Smooth muscle cell (in vitro differentiated cells): ENCODE measurements at regions not wholly inside any gene's neighbourhood (a gene's known extent, or its start where the extent isn't known, plus 50 kb on each side); places are given as distances from the start of the nearest gene placed in this dataset.
"Not testable (repeated sequence)": the region's sequence is repeated elsewhere in the genome, so short reads cannot be mapped to it uniquely, and the experiment has no call there.

Experiments
- DNase-seq: peaks from one replicate; lab custom pipeline; 2025; ENCODE audit not compliant: unreplicated experiment; lab: John Stamatoyannopoulos, UW
- H2AFZ ChIP-seq: fragments of 200-600 bp; sonication (generic); 2 replicates; pipeline ENCODE4 v1.6.0; 2016; ENCODE audit warnings: antibody characterized with exemption, low read depth, mild to moderate bottlenecking
- H3F3A ChIP-seq: fragments of 200-600 bp; sonication (generic); 2 replicates; pipeline ENCODE4 v1.6.0; 2017; ENCODE audit warnings: antibody characterized with exemption, low read depth
- H3K27ac ChIP-seq: fragments of 200-600 bp; sonication (generic); 2 replicates; pipeline ENCODE4 v1.5.1; 2016; ENCODE audit warnings: low read depth, mild to moderate bottlenecking
- H3K27me3 ChIP-seq: fragments of 200-600 bp; sonication (generic); 2 replicates; pipeline ENCODE4 v1.6.1; 2016; ENCODE audit warnings: low read depth, mild to moderate bottlenecking
- H3K36me3 ChIP-seq: fragments of 200-600 bp; sonication (generic); 2 replicates; pipeline ENCODE4 v1.5.1; 2016; ENCODE audit warnings: low read depth
- H3K4me1 ChIP-seq: fragments of 200-600 bp; sonication (generic); 2 replicates; pipeline ENCODE4 v1.5.1; 2016; ENCODE audit warnings: low read depth
- H3K4me2 ChIP-seq: fragments of 200-600 bp; sonication (generic); 2 replicates; pipeline ENCODE4 v1.6.0; 2016; ENCODE audit warnings: mild to moderate bottlenecking
- H3K4me3 ChIP-seq: fragments of 200-600 bp; sonication (generic); 2 replicates; pipeline ENCODE4 v1.5.1; 2016; ENCODE audit warnings: mild to moderate bottlenecking
- H3K79me2 ChIP-seq: fragments of 200-600 bp; sonication (generic); 2 replicates; pipeline ENCODE4 v1.6.0; 2016; ENCODE audit warnings: low read depth, mild to moderate bottlenecking
- H3K9ac ChIP-seq: fragments of 200-600 bp; sonication (generic); 2 replicates; pipeline ENCODE4 v1.6.0; 2016; ENCODE audit warnings: low read depth
- H3K9me3 ChIP-seq: fragments of 200-600 bp; sonication (generic); replicated peaks from 2 replicates; pipeline ENCODE4 v1.5.1; 2016; ENCODE audit warnings: low read depth
- H4K20me1 ChIP-seq: fragments of 200-600 bp; sonication (generic); 2 replicates; pipeline ENCODE4 v1.6.0; 2016; ENCODE audit warnings: low read depth
- CTCF ChIP-seq: fragments of 200-600 bp; sonication (generic); IDR thresholded peaks from 2 replicates; pipeline ENCODE4 v1.5.1; 2017; ENCODE audit warnings: borderline replicate concordance, mild to moderate bottlenecking, antibody characterized with exemption; ENCODE audit not compliant: insufficient read depth, poor library complexity, severe bottlenecking
- WGBS: methylation state at CpG from one replicate; pipeline ENCODE4 v1.1.7; 2016; ENCODE audit warnings: low lambda C conversion rate; 5-methylcytosine and 5-hydroxymethylcytosine counted together

- no peaks in the 10 kb centered on the region for H3K9me3 ChIP-seq
- H3K4me3 ChIP-seq = no peak overlapping the region
- H4K20me1 ChIP-seq = no peaks in the 10 kb centered on the region
- H2AFZ ChIP-seq = no peak overlapping the region
- H3K27me3 ChIP-seq = no peaks in the 10 kb centered on the region
- DNase-seq = no peak
- H3K4me2 ChIP-seq = no peak overlapping the region
- H3K79me2 ChIP-seq = no peaks in the 10 kb centered on the region
- H3K27ac ChIP-seq = no peak overlapping the region
- 17% methylated on average over 1 of the region's 1 CpG for WGBS
- H3K9ac ChIP-seq = no peak overlapping the region
- TF ChIP-seq CTCF = no peak
- peaks cover 8% of the 10 kb centered on the region for H3F3A ChIP-seq
- no peaks in the 10 kb centered on the region for H3K36me3 ChIP-seq
- no peaks in the 10 kb centered on the region for H3K4me1 ChIP-seq
Measured at GRCh38 chr3:187497052-187497451, 128.9 kb downstream of the RTP4 start.

GRCh38 chr3:187494056-187494455, 125.9 kb downstream of the RTP4 start:
- 98% methylated on average over 3 of the region's 3 CpGs for WGBS
- not testable (repeated sequence) for H3K36me3 ChIP-seq, H3K27ac ChIP-seq, H4K20me1 ChIP-seq, DNase-seq, H3K4me2 ChIP-seq, H2AFZ ChIP-seq, H3K79me2 ChIP-seq, H3K4me3 ChIP-seq, H3K9me3 ChIP-seq, H3K27me3 ChIP-seq, H3F3A ChIP-seq, H3K9ac ChIP-seq, H3K4me1 ChIP-seq

GRCh38 chr3:187491371-187491770, 123.2 kb downstream of the RTP4 start:
- Histone ChIP-seq H3K36me3 (no peaks in the 10 kb centered on the region), H3K4me3 (no peak overlapping the region), H3K79me2 (no peaks in the 10 kb centered on the region), H3K4me1 (no peaks in the 10 kb centered on the region), H2AFZ (no peak overlapping the region), H3K27ac (no peak overlapping the region), H3K9me3 (no peaks in the 10 kb centered on the region), H3K4me2 (no peak overlapping the region), H3F3A (no peaks in the 10 kb centered on the region), H3K27me3 (no peaks in the 10 kb centered on the region), H3K9ac (no peak overlapping the region), H4K20me1 (no peaks in the 10 kb centered on the region)
- WGBS = 75% methylated on average over 2 of the region's 2 CpGs
- TF ChIP-seq CTCF = no peak
- DNase-seq = no peak

GRCh38 chr3:187490366-187490765, 122.2 kb downstream of the RTP4 start:
- Histone ChIP-seq H3K27ac (no peak overlapping the region), H3K4me1 (no peaks in the 10 kb centered on the region), H3K79me2 (no peaks in the 10 kb centered on the region), H3K9me3 (no peaks in the 10 kb centered on the region), H3K27me3 (no peaks in the 10 kb centered on the region), H3K4me2 (no peak overlapping the region), H3K4me3 (no peak overlapping the region), H3F3A (no peaks in the 10 kb centered on the region), H3K9ac (no peak overlapping the region), H2AFZ (no peak overlapping the region), H4K20me1 (no peaks in the 10 kb centered on the region), H3K36me3 (no peaks in the 10 kb centered on the region)
- TF ChIP-seq CTCF = no peak
- DNase-seq = no peak
- 39% methylated on average over 1 of the region's 1 CpG for WGBS
